Astrocyte (in vitro differentiated cells and primary cell): ENCODE measurements at regions not wholly inside any gene's neighbourhood (a gene's known extent, or its start where the extent isn't known, plus 50 kb on each side); places are given as distances from the start of the nearest gene placed in this dataset.

Source experiments
- DNase-seq: peaks from one replicate; pipeline ENCODE4 v3.0.0-alpha.2; 2010; ENCODE audit warnings: low read depth
- FAIRE-seq: peaks from 2 replicates; lab custom pipeline; 2011; peaks lifted over from hg19 to GRCh38; lab: Jason Lieb, UNC
- H2AFZ ChIP-seq: 2 replicates; pipeline ENCODE4 v1.6.0; 2012; ENCODE audit warnings: low read depth, low read length, inconsistent platforms
- H3K27ac ChIP-seq: 2 replicates; pipeline ENCODE4 v1.5.1; 2011; ENCODE audit warnings: low read depth, low read length, inconsistent platforms
- H3K27me3 ChIP-seq: 2 replicates; pipeline ENCODE4 v1.6.0; 2011; ENCODE audit warnings: low read length, inconsistent platforms; ENCODE audit not compliant: insufficient read depth
- H3K36me3 ChIP-seq: 2 replicates; pipeline ENCODE4 v1.5.1; 2011; ENCODE audit warnings: low read length, inconsistent platforms; ENCODE audit not compliant: insufficient read depth
- H3K4me1 ChIP-seq: 2 replicates; pipeline ENCODE4 v1.5.1; 2011; ENCODE audit warnings: low read length, inconsistent platforms; ENCODE audit not compliant: insufficient read depth
- H3K4me2 ChIP-seq: 2 replicates; pipeline ENCODE4 v1.6.0; 2012; ENCODE audit warnings: low read length, inconsistent platforms
- H3K4me3 ChIP-seq: 2 replicates; pipeline ENCODE4 v1.5.1; 2011; ENCODE audit warnings: low read depth, mild to moderate bottlenecking, low read length, inconsistent platforms; ENCODE audit not compliant: insufficient read depth
- H3K79me2 ChIP-seq: 2 replicates; pipeline ENCODE4 v1.6.0; 2012; ENCODE audit warnings: mild to moderate bottlenecking, low read length, inconsistent platforms; ENCODE audit not compliant: insufficient read depth
- H3K9ac ChIP-seq: 2 replicates; pipeline ENCODE4 v1.6.0; 2012; ENCODE audit warnings: mild to moderate bottlenecking, low read length, inconsistent platforms
- H3K9me3 ChIP-seq: 2 replicates; pipeline ENCODE4 v1.5.1; 2012; ENCODE audit warnings: low read depth, mild to moderate bottlenecking, low read length, inconsistent platforms; ENCODE audit not compliant: insufficient read depth
- H4K20me1 ChIP-seq: 2 replicates; pipeline ENCODE4 v1.6.0; 2012; ENCODE audit warnings: low read length, inconsistent platforms; ENCODE audit not compliant: insufficient read depth
- H3K27ac Mint-ChIP-seq: one replicate; pipeline ENCODE4 v1.8.0; 2021; ENCODE audit warnings: mild to moderate bottlenecking, mixed read lengths; ENCODE audit not compliant: unreplicated experiment
- H3K27me3 Mint-ChIP-seq: one replicate; pipeline ENCODE4 v1.8.0; 2021; ENCODE audit warnings: low read depth, mixed read lengths; ENCODE audit not compliant: unreplicated experiment
- H3K36me3 Mint-ChIP-seq: one replicate; pipeline ENCODE4 v1.8.0; 2021; ENCODE audit warnings: low read depth, mixed read lengths; ENCODE audit not compliant: unreplicated experiment
- H3K4me1 Mint-ChIP-seq: one replicate; pipeline ENCODE4 v1.8.0; 2021; ENCODE audit warnings: low read depth, mixed read lengths; ENCODE audit not compliant: unreplicated experiment
- H3K4me3 Mint-ChIP-seq: one replicate; pipeline ENCODE4 v1.8.0; 2021; ENCODE audit warnings: mild to moderate bottlenecking, moderate library complexity, mixed read lengths; ENCODE audit not compliant: unreplicated experiment
- H3K9me3 Mint-ChIP-seq: one replicate; pipeline ENCODE4 v1.8.0; 2021; ENCODE audit warnings: mild to moderate bottlenecking, mixed read lengths; ENCODE audit not compliant: unreplicated experiment
- CTCF ChIP-seq: IDR thresholded peaks from 2 replicates; pipeline ENCODE4 v1.5.1; 2011; ENCODE audit warnings: low read depth, mild to moderate bottlenecking, inconsistent platforms, low read length, moderate library complexity; ENCODE audit not compliant: insufficient read depth
- EZH2 ChIP-seq: IDR thresholded peaks from 2 replicates; pipeline ENCODE4 v1.6.1; 2012; ENCODE audit warnings: mild to moderate bottlenecking, low read length, inconsistent platforms; ENCODE audit not compliant: insufficient read depth

- Mint-ChIP-seq H3K4me1 (no peaks in the 10 kb centered on the region), H3K9me3 (peaks cover 2% of the 10 kb centered on the region), H3K27ac (no peak overlapping the region), H3K27me3 (no peaks in the 10 kb centered on the region), H3K4me3 (no peak overlapping the region), H3K36me3 (no peaks in the 10 kb centered on the region)
- Histone ChIP-seq H3K9me3 (no peaks in the 10 kb centered on the region), H2AFZ (no peak overlapping the region), H4K20me1 (no peaks in the 10 kb centered on the region), H3K79me2 (no peaks in the 10 kb centered on the region), H3K27ac (no peak overlapping the region), H3K36me3 (no peaks in the 10 kb centered on the region), H3K9ac (no peak overlapping the region), H3K4me2 (no peak overlapping the region), H3K4me3 (no peak overlapping the region), H3K27me3 (no peaks in the 10 kb centered on the region), H3K4me1 (no peaks in the 10 kb centered on the region)
- FAIRE-seq = no peak
- TF ChIP-seq EZH2 (no peak), CTCF (no peak)
- no peak for DNase-seq
These were observed 325.7 kb downstream of the DCDC2C start for GRCh38 chr2:4029081-4029480.

GRCh38 chr2:4039896-4040295 is 336.5 kb downstream of the DCDC2C start:
- Histone ChIP-seq H3K27ac (no peak overlapping the region), H3K4me3 (no peak overlapping the region), H3K4me1 (no peaks in the 10 kb centered on the region), H4K20me1 (no peaks in the 10 kb centered on the region), H3K9ac (no peak overlapping the region), H3K79me2 (no peaks in the 10 kb centered on the region), H3K4me2 (no peak overlapping the region), H3K27me3 (no peaks in the 10 kb centered on the region), H2AFZ (no peak overlapping the region), H3K36me3 (no peaks in the 10 kb centered on the region), H3K9me3 (no peaks in the 10 kb centered on the region)
- DNase-seq (no peak), FAIRE-seq (no peak)
- Mint-ChIP-seq H3K36me3 (no peaks in the 10 kb centered on the region), H3K4me3 (no peak overlapping the region), H3K9me3 (peaks cover 18% of the 10 kb centered on the region), H3K27me3 (no peaks in the 10 kb centered on the region), H3K4me1 (no peaks in the 10 kb centered on the region), H3K27ac (no peak overlapping the region)
- TF ChIP-seq EZH2 = no peak
- no peak for TF ChIP-seq CTCF

GRCh38 chr2:4047961-4048891 is 344.9 kb downstream of the DCDC2C start:
- FAIRE-seq = no peak
- H3K4me3 Mint-ChIP-seq = no peak overlapping the region
- TF ChIP-seq EZH2 = no peak
- no peak for TF ChIP-seq CTCF
- Histone ChIP-seq H3K4me2 (peak overlapping the region; percentile 15), H3K4me1 (peaks cover 3% of the 10 kb centered on the region), H2AFZ (no peak overlapping the region), H4K20me1 (no peaks in the 10 kb centered on the region), H3K27me3 (no peaks in the 10 kb centered on the region), H3K79me2 (no peaks in the 10 kb centered on the region), H3K9ac (no peak overlapping the region), H3K27ac (no peak overlapping the region), H3K36me3 (no peaks in the 10 kb centered on the region), H3K9me3 (no peaks in the 10 kb centered on the region), H3K4me3 (no peak overlapping the region)
- no peak for DNase-seq
- no peak overlapping the region for H3K27ac Mint-ChIP-seq
- peaks cover 3% of the 10 kb centered on the region for H3K4me1 Mint-ChIP-seq
- no peaks in the 10 kb centered on the region for H3K27me3 Mint-ChIP-seq
- peaks cover 13% of the 10 kb centered on the region for H3K9me3 Mint-ChIP-seq
- H3K36me3 Mint-ChIP-seq = no peaks in the 10 kb centered on the region
